OCI-LY1 (cell line): ENCODE measurements at regions not wholly inside any gene's neighbourhood (a gene's known extent, or its start where the extent isn't known, plus 50 kb on each side); places are given as distances from the start of the nearest gene placed in this dataset.

Experiments
- H2AFZ ChIP-seq: fragments of 200-600 bp; sonication (generic), shearing (Covaris generic); 2 replicates; pipeline ENCODE4 v1.6.0; 2014; ENCODE audit warnings: antibody characterized with exemption, mild to moderate bottlenecking, low read length
- H3F3A ChIP-seq: fragments of 200-600 bp; sonication (generic), shearing (Covaris generic); 2 replicates; pipeline ENCODE4 v1.6.0; 2014; ENCODE audit warnings: mild to moderate bottlenecking, antibody characterized with exemption, low read length, moderate library complexity; ENCODE audit not compliant: insufficient read depth
- H3K27ac ChIP-seq: fragments of 200-600 bp; sonication (generic); 2 replicates; pipeline ENCODE4 v1.5.1; 2014; ENCODE audit warnings: low read length, mixed run types, mild to moderate bottlenecking, low read depth; ENCODE audit not compliant: poor library complexity, severe bottlenecking
- H3K27me3 ChIP-seq: fragments of 200-600 bp; sonication (generic); 2 replicates; pipeline ENCODE4 v1.6.0; 2014; ENCODE audit warnings: antibody characterized with exemption, mild to moderate bottlenecking, low read length, moderate library complexity; ENCODE audit not compliant: insufficient read depth
- H3K36me3 ChIP-seq: fragments of 200-600 bp; sonication (generic); 2 replicates; pipeline ENCODE4 v1.6.1; 2014; ENCODE audit warnings: mild to moderate bottlenecking, antibody characterized with exemption, low read length, moderate library complexity, mixed read lengths; ENCODE audit not compliant: insufficient read depth
- H3K4me1 ChIP-seq: fragments of 200-600 bp; sonication (generic); 2 replicates; pipeline ENCODE4 v1.5.1; 2014; ENCODE audit warnings: mild to moderate bottlenecking, low read length, moderate library complexity; ENCODE audit not compliant: insufficient read depth, severe bottlenecking
- H3K4me2 ChIP-seq: fragments of 200-600 bp; sonication (generic), shearing (Covaris generic); 2 replicates; pipeline ENCODE4 v1.6.1; 2014; ENCODE audit warnings: low read length
- H3K4me3 ChIP-seq: fragments of 200-600 bp; sonication (generic); 2 replicates; pipeline ENCODE4 v1.5.1; 2014; ENCODE audit warnings: low read length, low read depth, mild to moderate bottlenecking, mixed read lengths; ENCODE audit not compliant: poor library complexity, severe bottlenecking
- H3K79me2 ChIP-seq: fragments of 200-600 bp; shearing (Covaris generic); 2 replicates; pipeline ENCODE4 v1.6.1; 2016; ENCODE audit warnings: mixed run types, low read length, mixed read lengths; ENCODE audit not compliant: insufficient read depth
- H3K9ac ChIP-seq: fragments of 200-600 bp; sonication (generic), shearing (Covaris generic); 2 replicates; pipeline ENCODE4 v1.6.1; 2014; ENCODE audit warnings: mild to moderate bottlenecking, low read length, mixed read lengths
- H3K9me2 ChIP-seq: fragments of 200-600 bp; sonication (generic), shearing (Covaris generic); 2 replicates; pipeline ENCODE4 v1.6.1; 2014; ENCODE audit warnings: low read depth, mild to moderate bottlenecking, low read length, mixed read lengths
- H3K9me3 ChIP-seq: fragments of 200-600 bp; shearing (Covaris generic); 2 replicates; pipeline ENCODE4 v1.6.1; 2014; ENCODE audit warnings: low read length, mixed read lengths
- H4K20me1 ChIP-seq: fragments of 200-600 bp; sonication (generic), shearing (Covaris generic); 2 replicates; pipeline ENCODE4 v1.6.0; 2016; ENCODE audit warnings: mild to moderate bottlenecking, low read length; ENCODE audit not compliant: insufficient read depth
- CTCF ChIP-seq: fragments of 200-600 bp; sonication (generic), shearing (Covaris generic); IDR thresholded peaks from 2 replicates; pipeline ENCODE4 v1.5.1; 2017; ENCODE audit warnings: mild to moderate bottlenecking, antibody characterized with exemption, low read length, moderate library complexity, mixed read lengths
- EZH2 ChIP-seq: fragments of 200-600 bp; sonication (generic), shearing (Covaris generic); IDR thresholded peaks from 2 replicates; pipeline ENCODE4 v1.8.0; 2017; ENCODE audit warnings: borderline replicate concordance, mixed run types, mild to moderate bottlenecking, antibody characterized with exemption, low read length, moderate library complexity, mixed read lengths

- Histone ChIP-seq H3K4me3 (no peak overlapping the region), H3K9me3 (no peaks in the 10 kb centered on the region), H3K27ac (no peak overlapping the region), H3K27me3 (no peaks in the 10 kb centered on the region), H3K79me2 (no peaks in the 10 kb centered on the region), H3K4me1 (no peaks in the 10 kb centered on the region), H3F3A (no peaks in the 10 kb centered on the region), H2AFZ (no peak overlapping the region), H3K4me2 (no peak overlapping the region), H3K9me2 (no peaks in the 10 kb centered on the region), H4K20me1 (no peaks in the 10 kb centered on the region), H3K9ac (no peak overlapping the region), H3K36me3 (no peaks in the 10 kb centered on the region)
- TF ChIP-seq EZH2 (no peak), CTCF (no peak)
These were observed 247.9 kb downstream of the FAM76B start for GRCh38 chr11:95541715-95542114.

GRCh38 chr11:95536047-95536690 is 253.4 kb downstream of the FAM76B start:
- Histone ChIP-seq H3K27ac (no peak overlapping the region), H3K4me1 (no peaks in the 10 kb centered on the region), H3K9me3 (no peaks in the 10 kb centered on the region), H2AFZ (no peak overlapping the region), H4K20me1 (no peaks in the 10 kb centered on the region), H3K4me3 (no peak overlapping the region), H3K9me2 (no peaks in the 10 kb centered on the region), H3K36me3 (no peaks in the 10 kb centered on the region), H3K27me3 (0 out of 2 replicates have a peak, but pooled peaks cover 3% of the 10 kb centered on the region), H3F3A (no peaks in the 10 kb centered on the region), H3K9ac (no peak overlapping the region), H3K4me2 (no peak overlapping the region), H3K79me2 (no peaks in the 10 kb centered on the region)
- TF ChIP-seq CTCF (no peak), EZH2 (no peak)

- Histone ChIP-seq H4K20me1 (no peaks in the 10 kb centered on the region), H3K9ac (no peak overlapping the region), H3K4me2 (no peak overlapping the region), H3K4me3 (no peak overlapping the region), H3K27me3 (0 out of 2 replicates have a peak, but pooled peaks cover 3% of the 10 kb centered on the region), H3K9me3 (no peaks in the 10 kb centered on the region), H3F3A (no peaks in the 10 kb centered on the region), H3K9me2 (no peaks in the 10 kb centered on the region), H2AFZ (no peak overlapping the region), H3K36me3 (no peaks in the 10 kb centered on the region), H3K4me1 (no peaks in the 10 kb centered on the region), H3K79me2 (no peaks in the 10 kb centered on the region), H3K27ac (no peak overlapping the region)
- TF ChIP-seq EZH2: no peak
- no peak for TF ChIP-seq CTCF
These were observed 254.8 kb downstream of the FAM76B start for GRCh38 chr11:95534809-95535208.
